SK-N-SH (cell line): ENCODE measurements at regions not wholly inside any gene's neighbourhood (a gene's known extent, or its start where the extent isn't known, plus 50 kb on each side); places are given as distances from the start of the nearest gene placed in this dataset.

Experiments used
- CTCF ChIA-PET: fragments of 300-600, 350-600 bp; formaldehyde crosslinking; extraction: SDS; loops from one replicate; lab custom pipeline; 2021; lab: Yijun Ruan, JAX
- POLR2A ChIA-PET: fragments of 350-600 bp; sonication (Branson Sonifier 250); formaldehyde crosslinking; extraction: SDS; loops from one replicate; lab custom pipeline; 2020; ENCODE audit warnings: antibody characterized with exemption, inconsistent platforms; lab: Yijun Ruan, JAX
- DNase-seq: peaks from one replicate; pipeline ENCODE4 v3.0.0; 2012
- H2AFZ ChIP-seq: fragments of 200-600 bp; sonication (generic); 2 replicates; pipeline ENCODE4 v1.8.1; 2016; ENCODE audit warnings: antibody characterized with exemption, mild to moderate bottlenecking, low read depth
- H3F3A ChIP-seq: fragments of 200-600 bp; sonication (generic); replicated peaks from 2 replicates; pipeline ENCODE3; 2016; ENCODE audit warnings: antibody characterized with exemption, mild to moderate bottlenecking; ENCODE audit not compliant: insufficient read depth
- H3K27ac ChIP-seq, 2 experiments: fragments of 200-500 bp in 1 of 2; fragments of 200-600 bp in 1 of 2; sonication (Bioruptor generic) in 1 of 2; sonication (generic), shearing (Covaris generic) in 1 of 2; 2 replicates each; pipeline versions ENCODE4 v1.5.1 to v1.6.1; 2014 to 2016; ENCODE audit warnings: low read depth in 2 of 2, inconsistent platforms in 1 of 2, low read length in 1 of 2, mild to moderate bottlenecking in 1 of 2, mixed read lengths in 1 of 2
- H3K27me3 ChIP-seq: fragments of 200-600 bp; sonication (generic), shearing (Covaris generic); 2 replicates; pipeline ENCODE4 v1.6.1; 2016; ENCODE audit warnings: mixed run types; ENCODE audit not compliant: insufficient read depth
- H3K36me3 ChIP-seq, 2 experiments: fragments of 200-500 bp in 1 of 2; fragments of 200-600 bp in 1 of 2; sonication (Bioruptor generic) in 1 of 2; sonication (generic) in 1 of 2; replicated peaks in 1 of 2; 2 replicates each; pipeline versions ENCODE3 to v1.5.1; 2014 to 2016; ENCODE audit warnings: low read length in 1 of 2, mild to moderate bottlenecking in 1 of 2; ENCODE audit not compliant: insufficient read depth in 2 of 2, control insufficient read depth in 1 of 2
- H3K4me1 ChIP-seq, 2 experiments: fragments of 200-500 bp in 1 of 2; fragments of 200-600 bp in 1 of 2; sonication (Bioruptor generic) in 1 of 2; sonication (generic), shearing (Covaris generic) in 1 of 2; 2 replicates each; pipeline versions ENCODE4 v1.5.1 to v1.6.1; 2014 to 2016; ENCODE audit warnings: low read depth in 1 of 2, low read length in 1 of 2, mixed run types in 1 of 2; ENCODE audit not compliant: insufficient read depth in 2 of 2, control insufficient read depth in 1 of 2
- H3K4me2 ChIP-seq: fragments of 200-600 bp; sonication (generic), shearing (Covaris generic); 2 replicates; pipeline ENCODE4 v1.6.1; 2017; ENCODE audit warnings: mixed run types
- H3K4me3 ChIP-seq, 2 experiments: fragments of 200-500 bp in 1 of 2; fragments of 200-600 bp in 1 of 2; sonication (Bioruptor generic) in 1 of 2; sonication (generic), shearing (Covaris generic) in 1 of 2; 2 replicates each; pipeline versions ENCODE4 v1.5.1 to v1.8.1; 2014 to 2016; ENCODE audit warnings: low read depth in 2 of 2, inconsistent platforms in 1 of 2, low read length in 1 of 2, mild to moderate bottlenecking in 1 of 2, mixed read lengths in 1 of 2, moderate library complexity in 1 of 2
- H3K79me2 ChIP-seq: fragments of 200-600 bp; sonication (generic); 2 replicates; pipeline ENCODE4 v1.8.1; 2017; ENCODE audit warnings: mild to moderate bottlenecking; ENCODE audit not compliant: insufficient read depth
- H3K9ac ChIP-seq: fragments of 200-600 bp; sonication (generic); 2 replicates; pipeline ENCODE4 v1.6.1; 2017; ENCODE audit warnings: mixed run types
- H3K9me2 ChIP-seq: fragments of 200-600 bp; sonication (generic); 2 replicates; pipeline ENCODE4 v1.6.1; 2017; ENCODE audit warnings: mixed run types
- H3K9me3 ChIP-seq: fragments of 200-600 bp; sonication (generic); 2 replicates; pipeline ENCODE4 v1.6.1; 2017; ENCODE audit warnings: mixed run types, mild to moderate bottlenecking, moderate library complexity
- H4K20me1 ChIP-seq: fragments of 200-600 bp; sonication (generic); 2 replicates; pipeline ENCODE4 v1.6.1; 2017; ENCODE audit warnings: mild to moderate bottlenecking, mixed run types; ENCODE audit not compliant: insufficient read depth
- FOXM1 ChIP-seq: IDR thresholded peaks from 2 replicates; pipeline ENCODE4 v1.4.0; 2012; ENCODE audit warnings: low read depth, mild to moderate bottlenecking
- JUND ChIP-seq: IDR thresholded peaks from 2 replicates; pipeline ENCODE4 v1.4.0; 2012
- MAX ChIP-seq: IDR thresholded peaks from 2 replicates; pipeline ENCODE4 v1.4.0; 2012; ENCODE audit warnings: low read depth
- POLR2AphosphoS5 ChIP-seq: IDR thresholded peaks from 2 replicates; pipeline ENCODE4 v1.6.1; 2012; ENCODE audit warnings: low read depth, low read length
- RCOR1 ChIP-seq: fragments of 150-350 bp; IDR thresholded peaks from 2 replicates; pipeline ENCODE4 v1.6.1; 2017; ENCODE audit warnings: antibody characterized with exemption, low read length
- REST ChIP-seq: IDR thresholded peaks from 2 replicates; pipeline ENCODE4 v1.6.1; 2012; ENCODE audit warnings: mild to moderate bottlenecking, low read depth, low read length, moderate library complexity
- RFX5 ChIP-seq: IDR thresholded peaks from 2 replicates; pipeline ENCODE4 v1.6.1; 2012; ENCODE audit warnings: mild to moderate bottlenecking, improper control_type of control experiment, low read length
- SIN3A ChIP-seq: IDR thresholded peaks from 2 replicates; pipeline ENCODE4 v1.6.1; 2012; ENCODE audit warnings: low read depth, mild to moderate bottlenecking, low read length, moderate library complexity, borderline replicate concordance
- TCF12 ChIP-seq: IDR thresholded peaks from 2 replicates; pipeline ENCODE4 v1.4.0; 2012
- USF1 ChIP-seq: IDR thresholded peaks from 2 replicates; pipeline ENCODE4 v1.4.0; 2012; ENCODE audit warnings: low read depth, borderline replicate concordance
- USF2 ChIP-seq: fragments of 150-350 bp; IDR thresholded peaks from 2 replicates; pipeline ENCODE4 v1.6.1; 2017; ENCODE audit warnings: antibody characterized with exemption, low read length, low read depth, borderline replicate concordance
- WGBS: methylation state at CpG from one replicate; pipeline ENCODE4 v1.1.6; 2017; ENCODE audit warnings: low lambda C conversion rate; 5-methylcytosine and 5-hydroxymethylcytosine counted together

GRCh38 chr11:69996451-69996850, 81.7 kb upstream of the ANO1 start:
- Histone ChIP-seq H3K36me3 (no peaks in the 10 kb centered on the region), H4K20me1 (no peaks in the 10 kb centered on the region), H3K9me3 (no peaks in the 10 kb centered on the region), H3K4me2 (no peak overlapping the region), H3K4me1 (no peaks in the 10 kb centered on the region), H3K79me2 (no peaks in the 10 kb centered on the region), H3K9ac (no peak overlapping the region), H3K9me2 (no peaks in the 10 kb centered on the region), H3F3A (no peaks in the 10 kb centered on the region), H3K27ac (no peak overlapping the region), H2AFZ (no peak overlapping the region), H3K27me3 (no peaks in the 10 kb centered on the region), H3K4me3 (no peak overlapping the region)
- WGBS, result 0% methylated on average over 1 of the region's 1 CpG
- no peak for TF ChIP-seq RCOR1
- TF ChIP-seq TCF12, result no peak
- ChIA-PET CTCF (no interaction called here), POLR2A (no interaction called here)
- no peak for DNase-seq

GRCh38 chr11:69997352-69997751, 80.8 kb upstream of the ANO1 start:
- no peaks in the 10 kb centered on the region for H3F3A ChIP-seq
- DNase-seq, result no peak
- H3K9ac ChIP-seq, result no peak overlapping the region
- H3K36me3 ChIP-seq, result no peaks in the 10 kb centered on the region
- ChIA-PET POLR2A (no interaction called here), CTCF (no interaction called here)
- H3K27ac ChIP-seq, result no peak overlapping the region
- H2AFZ ChIP-seq, result no peak overlapping the region
- H3K9me2 ChIP-seq, result no peaks in the 10 kb centered on the region
- no peaks in the 10 kb centered on the region for H3K9me3 ChIP-seq
- 39% methylated on average over 8 of the region's 8 CpGs for WGBS
- H3K27me3 ChIP-seq, result no peaks in the 10 kb centered on the region
- H3K4me2 ChIP-seq, result no peak overlapping the region
- H4K20me1 ChIP-seq, result no peaks in the 10 kb centered on the region
- TF ChIP-seq USF1 (no peak), JUND (no peak), SIN3A (no peak), USF2 (no peak)
- no peak overlapping the region for H3K4me3 ChIP-seq
- no peaks in the 10 kb centered on the region for H3K4me1 ChIP-seq
- no peaks in the 10 kb centered on the region for H3K79me2 ChIP-seq

- TF ChIP-seq REST (no peak), FOXM1 (no peak), POLR2AphosphoS5 (no peak), SIN3A (no peak), RFX5 (no peak), USF1 (no peak), MAX (no peak), RCOR1 (no peak)
- H3K36me3 ChIP-seq, result no peaks in the 10 kb centered on the region
- CTCF ChIA-PET, result interaction anchor here (1.0 kb wide), 1 partner anchor 81 kb away, joined by 3 read pairs; no protein-coding TSS in a partner anchor
- POLR2A ChIA-PET, result no interaction called here
- no peak overlapping the region for H2AFZ ChIP-seq
- no peak overlapping the region for H3K9ac ChIP-seq
- H3K4me3 ChIP-seq, result no peak overlapping the region
- no peak overlapping the region for H3K27ac ChIP-seq
- no peaks in the 10 kb centered on the region for H3K79me2 ChIP-seq
- H3F3A ChIP-seq, result no peaks in the 10 kb centered on the region
- H3K9me2 ChIP-seq, result no peaks in the 10 kb centered on the region
- WGBS, result 16% methylated on average over 3 of the region's 3 CpGs
- H3K27me3 ChIP-seq, result no peaks in the 10 kb centered on the region
- H3K9me3 ChIP-seq, result no peaks in the 10 kb centered on the region
- no peak for DNase-seq
- H3K4me2 ChIP-seq, result no peak overlapping the region
- H3K4me1 ChIP-seq, result no peaks in the 10 kb centered on the region
- no peaks in the 10 kb centered on the region for H4K20me1 ChIP-seq
Measured at GRCh38 chr11:69999721-70000120, 78.4 kb upstream of the ANO1 start.
